GM12872 (cell line): ENCODE measurements at regions not wholly inside any gene's neighbourhood (a gene's known extent, or its start where the extent isn't known, plus 50 kb on each side); places are given as distances from the start of the nearest gene placed in this dataset.

Source experiments
- CTCF ChIP-seq: IDR thresholded peaks from 3 replicates; pipeline ENCODE4 v1.5.1; 2011; ENCODE audit warnings: low read depth, mild to moderate bottlenecking, low read length, moderate library complexity; ENCODE audit not compliant: insufficient read depth

- TF ChIP-seq CTCF = no peak
These were observed 134.1 kb upstream of the ETV3 start for GRCh38 chr1:157272264-157272663.

DNA sequence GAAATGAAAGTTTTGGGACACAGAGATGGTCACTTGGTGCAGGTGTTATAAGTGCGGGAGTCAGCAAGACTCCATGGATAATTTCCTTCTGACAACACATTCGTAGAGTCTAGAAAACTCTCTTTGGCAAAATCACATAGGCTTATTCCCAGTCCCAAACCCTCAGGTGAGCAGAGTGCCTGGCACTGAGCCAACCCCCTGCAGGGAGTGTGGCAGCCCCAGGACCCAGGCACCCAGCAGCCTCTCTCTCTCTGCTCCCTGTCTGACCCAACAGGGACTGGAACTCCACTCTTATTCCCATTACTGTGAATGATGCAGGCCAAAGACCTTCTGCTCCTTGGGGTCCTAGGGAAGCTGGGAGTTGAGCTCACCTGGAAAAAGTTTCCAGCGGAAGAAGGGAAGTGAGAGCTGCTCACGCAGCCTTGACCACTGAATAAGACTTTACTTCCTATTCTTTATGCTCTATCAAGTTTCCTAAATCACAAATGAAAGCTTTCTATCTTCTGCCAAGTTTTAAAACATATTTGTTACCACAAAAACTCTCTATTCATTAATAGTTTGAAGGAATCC, 132.6 kb upstream of the ETV3 start:
- no peak for TF ChIP-seq CTCF

GRCh38 chr1:157269656-157270375, 131.6 kb upstream of the ETV3 start:
- 0 out of 3 replicates have a peak, but pooled peaks have one; percentile 16 for TF ChIP-seq CTCF

DNA sequence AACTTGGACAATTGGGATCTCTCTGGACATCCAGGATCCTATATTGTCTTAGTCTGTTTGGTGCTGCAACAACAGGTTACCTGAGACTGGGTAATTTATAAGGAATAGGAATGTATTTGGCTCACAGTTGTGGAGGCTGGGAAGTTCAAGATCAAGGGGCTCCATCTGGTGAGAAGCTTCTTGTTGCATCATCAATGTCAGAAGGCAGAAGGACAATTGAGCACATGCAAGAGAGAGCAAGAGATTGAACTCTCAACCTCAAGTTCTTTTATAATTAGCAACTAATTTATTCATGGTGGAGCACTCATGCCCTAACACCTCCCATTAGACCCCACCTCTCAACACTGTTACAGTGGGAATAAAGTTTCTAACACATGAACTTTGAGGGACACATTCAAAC, 124.7 kb upstream of the ETV3 start:
- TF ChIP-seq CTCF = no peak

- TF ChIP-seq CTCF = no peak
These were observed 124.2 kb upstream of the ETV3 start for GRCh38 chr1:157262422-157262821.

GRCh38 chr1:157252473-157252872, 114.3 kb upstream of the ETV3 start:
- no peak for TF ChIP-seq CTCF

DNA sequence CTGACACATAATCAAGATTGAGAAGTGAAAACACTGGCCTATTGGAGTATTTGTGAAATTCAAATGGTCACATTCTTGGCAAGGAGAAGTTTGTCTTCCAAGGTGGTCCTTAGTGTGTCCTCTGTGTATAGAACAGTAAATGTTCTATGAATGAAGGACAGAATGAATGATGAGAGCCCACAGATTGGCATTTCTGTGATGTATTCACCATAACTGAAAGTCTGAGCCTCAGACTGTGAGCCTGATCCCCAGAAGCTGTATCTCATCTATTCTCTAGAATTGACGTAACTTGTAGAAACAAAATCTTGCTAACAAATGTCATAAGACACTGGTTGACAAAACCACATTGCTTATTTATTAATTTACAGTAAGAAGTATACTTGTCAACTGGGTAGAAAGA, 111.5 kb upstream of the ETV3 start:
- TF ChIP-seq CTCF = no peak

DNA sequence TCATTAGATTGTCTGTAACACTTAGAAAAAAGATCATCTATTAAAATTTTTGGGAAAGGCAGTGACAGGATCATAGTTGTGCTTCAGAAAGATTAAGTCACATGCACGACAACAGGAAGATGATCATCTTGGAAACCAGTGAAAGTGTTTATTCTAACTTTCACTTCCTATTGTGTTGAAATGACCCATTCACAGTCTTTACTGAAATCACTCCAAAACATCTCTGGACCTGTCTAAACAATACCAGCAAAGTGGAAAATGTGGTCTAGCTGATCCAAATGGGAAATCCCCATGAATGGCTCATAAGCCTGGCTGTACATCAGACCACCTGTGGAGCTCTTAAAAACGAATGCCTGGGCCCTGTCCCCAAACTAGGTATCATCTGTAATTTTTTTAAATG, 111.1 kb upstream of the ETV3 start:
- TF ChIP-seq CTCF = no peak
